GM19328 (cell line): ENCODE measurements at regions not wholly inside any gene's neighbourhood (a gene's known extent, or its start where the extent isn't known, plus 50 kb on each side); places are given as distances from the start of the nearest gene placed in this dataset.
A peak's percentile ranks its signal among the peaks of the same experiment; 100 is the strongest.
"Not testable (repeated sequence)": the region's sequence is repeated elsewhere in the genome, so short reads cannot be mapped to it uniquely, and the experiment has no call there.

ENCODE experiments used
- ATAC-seq: cut with Tn5 transposase; IDR thresholded peaks from one replicate; pipeline ENCODE4 v1.9.1; 2021; ENCODE audit warnings: mild to moderate bottlenecking, moderate library complexity; ENCODE audit not compliant: unreplicated experiment

DNA sequence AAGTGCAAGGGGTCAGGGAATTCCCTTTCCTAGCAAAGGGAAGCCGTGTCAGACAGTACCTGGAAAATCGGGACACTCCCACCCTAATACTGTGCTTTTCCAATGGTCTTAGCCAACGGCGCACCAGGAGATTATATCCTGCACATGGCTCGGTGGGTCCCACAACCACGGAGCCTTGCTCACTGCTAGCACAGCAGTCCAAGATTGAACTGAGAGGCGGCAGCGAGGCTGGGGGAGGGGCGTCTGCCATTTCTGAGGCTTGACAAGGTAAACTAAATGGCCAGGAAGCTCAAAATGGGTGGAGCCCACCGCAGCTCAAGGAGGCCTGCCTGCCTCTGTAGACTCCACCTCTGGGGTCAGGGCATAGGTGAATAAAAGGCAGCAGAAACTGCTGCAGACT is 76.5 kb upstream of the LINC00632 start:
- ATAC-seq = not testable (repeated sequence)

DNA sequence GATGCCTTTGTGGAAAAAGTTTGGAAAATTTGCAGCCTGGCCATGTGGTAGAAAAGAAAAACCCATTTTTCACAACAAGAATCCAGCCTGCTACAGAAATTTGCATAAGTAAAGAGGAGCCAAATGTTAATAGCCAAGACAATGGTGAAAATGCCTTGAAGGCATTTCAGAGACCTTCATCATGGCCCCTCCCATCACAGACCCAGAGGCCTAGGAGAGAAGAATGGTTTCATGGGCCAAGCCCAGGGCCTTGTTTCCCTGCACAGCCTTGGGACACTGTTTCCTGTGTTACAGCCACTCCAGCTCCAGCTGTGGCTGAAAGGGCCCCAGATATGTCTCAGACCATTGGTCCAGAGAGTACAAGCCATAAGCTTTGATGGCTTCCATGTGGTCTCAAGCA is 101.4 kb upstream of the LINC00632 start:
- no peak for ATAC-seq

DNA sequence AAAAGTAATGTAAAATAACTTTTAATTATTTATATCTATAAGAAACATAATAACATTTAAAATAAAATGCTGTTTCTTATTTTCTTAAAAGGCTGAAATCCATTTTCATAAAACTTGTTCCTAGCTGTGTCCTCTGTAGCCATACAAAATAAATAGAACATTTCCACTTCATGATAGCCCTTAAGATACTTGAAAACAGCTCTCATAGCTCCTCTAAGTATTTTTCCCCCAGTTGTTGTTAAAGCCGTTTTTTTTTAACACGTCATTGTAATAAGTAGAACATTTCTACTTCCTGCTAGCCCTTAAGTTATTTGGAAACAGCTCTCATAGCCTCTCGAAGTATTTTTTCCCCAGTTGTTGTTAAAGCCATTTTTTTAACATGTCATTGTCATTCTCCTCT is 97.3 kb upstream of the SOX3 start:
- ATAC-seq = no peak

DNA sequence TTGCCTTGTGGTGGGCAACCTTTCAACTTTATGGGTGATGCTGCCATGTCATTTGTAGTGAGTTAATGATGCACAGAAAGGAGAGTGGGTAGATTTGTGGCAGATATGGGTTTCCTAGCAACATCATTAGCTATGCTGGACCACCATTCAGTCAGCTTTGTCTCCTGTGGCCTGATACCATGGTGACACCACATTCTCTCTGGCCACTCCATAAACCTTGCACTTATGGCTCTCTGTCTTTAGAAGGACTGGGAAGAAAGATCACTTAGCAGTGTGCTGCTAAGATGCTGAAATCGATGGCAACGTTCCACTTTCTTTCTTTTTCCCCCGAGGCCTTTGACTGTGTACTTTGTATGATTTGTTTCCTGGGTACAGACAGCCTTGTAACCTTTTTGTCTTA is 95.0 kb upstream of the SOX3 start:
- no peak for ATAC-seq

DNA sequence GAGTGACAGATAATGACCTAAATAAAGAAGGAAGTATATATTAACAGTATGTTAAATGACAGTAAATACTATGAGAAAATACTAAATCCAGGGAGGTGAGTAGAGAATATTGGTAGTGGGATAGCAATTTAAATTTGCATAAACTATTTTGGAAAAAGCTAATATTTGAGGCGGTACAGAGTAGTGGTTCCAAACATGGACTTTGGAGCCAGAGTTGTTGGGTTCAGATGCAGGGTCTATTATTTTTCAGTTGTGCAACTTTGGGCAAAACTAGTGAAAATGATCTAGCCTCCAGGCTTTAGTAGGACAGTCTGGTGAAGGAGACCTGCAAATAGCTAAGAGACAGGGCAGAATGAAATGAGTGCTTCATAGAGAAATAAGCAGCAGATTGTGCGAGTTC is 84.8 kb upstream of the SOX3 start:
- ATAC-seq = no peak

DNA sequence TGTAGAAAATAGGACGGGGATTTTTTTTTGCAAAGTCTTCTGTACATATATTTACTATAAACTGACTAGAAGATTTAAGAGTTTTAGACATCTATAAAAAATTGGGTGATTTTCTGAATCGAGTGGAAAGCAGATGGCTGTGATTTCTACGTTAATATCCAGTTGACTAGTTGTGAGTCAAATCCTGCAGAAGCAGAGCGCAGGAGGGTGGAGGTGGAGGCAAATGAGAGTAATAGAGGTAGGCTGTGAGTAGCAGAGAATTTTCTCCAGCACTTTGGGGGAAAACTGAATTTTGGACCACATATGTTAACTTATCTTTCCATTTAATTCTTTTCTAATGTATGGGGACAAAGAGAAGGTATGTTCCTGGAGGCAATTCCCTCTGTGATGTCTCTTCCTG is 82.1 kb upstream of the SOX3 start:
- no peak for ATAC-seq

DNA sequence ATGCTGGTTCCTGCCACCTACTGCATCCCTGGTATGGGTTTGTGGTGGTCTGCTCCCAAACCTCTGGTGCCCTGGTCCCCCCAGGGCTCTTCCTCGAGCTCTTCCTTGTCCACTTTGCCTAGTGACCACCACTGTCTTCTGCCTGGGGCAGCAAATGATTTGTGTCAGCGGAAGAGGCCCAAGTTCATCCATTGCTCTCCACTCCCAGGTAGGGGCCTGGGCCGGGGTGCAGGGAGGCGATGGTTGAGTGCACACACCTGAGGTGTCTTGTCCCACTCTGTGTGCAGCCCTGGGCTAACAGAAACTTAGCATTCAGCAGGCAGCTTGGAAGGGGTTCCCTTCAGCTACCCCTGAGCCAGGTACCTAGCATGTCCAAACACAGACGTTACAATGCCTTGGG is 75.6 kb upstream of the SOX3 start:
- ATAC-seq = no peak

DNA sequence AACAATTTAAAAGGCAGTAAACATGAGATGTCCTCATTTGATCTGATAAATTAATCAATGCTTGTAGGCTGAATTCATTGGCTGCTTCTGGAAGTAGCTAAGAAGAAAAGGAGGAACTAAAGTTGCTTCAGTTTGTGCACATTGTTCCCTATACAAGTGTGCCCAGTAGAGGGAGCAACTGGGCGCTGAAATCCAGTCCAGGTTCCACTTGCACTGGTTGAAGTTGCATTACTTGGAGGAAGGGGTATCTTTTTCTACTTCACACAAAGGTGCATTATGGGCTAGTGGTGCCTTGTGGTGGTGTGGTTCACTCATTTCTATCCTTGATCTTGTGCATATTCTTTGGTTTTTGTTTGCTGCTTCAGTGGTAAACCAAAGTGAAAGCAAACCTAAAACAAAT is 67.9 kb upstream of the SOX3 start:
- ATAC-seq = peak; percentile 83

DNA sequence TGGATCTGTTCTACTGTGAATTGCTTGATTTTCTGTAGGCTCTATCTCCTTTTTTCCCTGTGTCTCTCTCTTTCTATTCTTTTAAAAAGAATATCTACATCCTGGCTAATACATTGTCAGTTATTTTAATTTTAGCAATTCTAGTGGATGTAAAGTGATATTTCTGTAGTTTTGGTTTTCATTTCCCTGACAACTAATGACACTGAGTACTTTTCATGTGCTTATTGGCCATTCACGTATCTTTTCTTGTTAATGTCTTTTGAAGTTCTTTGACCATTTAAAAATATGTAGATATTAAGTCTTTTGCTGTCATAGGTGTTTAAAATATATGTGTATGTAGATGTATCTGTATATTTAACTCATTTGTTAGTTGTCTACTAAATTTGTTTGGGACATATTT is 59.0 kb upstream of the SOX3 start:
- ATAC-seq = no peak
